ENCODE measurements at regions not wholly inside any gene's neighbourhood (a gene's known extent, or its start where the extent isn't known, plus 50 kb on each side); places are given as distances from the start of the nearest gene placed in this dataset.

GRCh38 chr3:152547153-152547552 is 278.4 kb downstream of the MBNL1 start:
- no peak for DNase-seq (ENCODE audit: low spot score in 2 of 2)
- Histone ChIP-seq H3K4me1 (no peaks in the 10 kb centered on the region), H3K27me3 (no peaks in the 10 kb centered on the region), H3K9me3 (no peaks in the 10 kb centered on the region), H3K27ac (no peak overlapping the region), H3K4me3 (no peak overlapping the region), H3K36me3 (no peaks in the 10 kb centered on the region)
- TF ChIP-seq EP300 (IDR thresholded peaks at IDR 0.05) (no peak), POLR2A (IDR thresholded peaks at IDR 0.05) (no peak), CTCF (IDR thresholded peaks at IDR 0.05) (no peak)
- 98 to 100% methylated on average over 1 of the region's 1 CpG for WGBS, 2 donors

GRCh38 chr3:152549263-152549662 is 280.5 kb downstream of the MBNL1 start:
- H3K9me3 ChIP-seq, result no peaks in the 10 kb centered on the region
- H3K27ac ChIP-seq, result no peak overlapping the region
- H3K4me3 ChIP-seq, result no peak overlapping the region
- no peaks in the 10 kb centered on the region for H3K27me3 ChIP-seq
- no peak for DNase-seq (ENCODE audit: low spot score in 2 of 2)
- H3K4me1 ChIP-seq, result no peaks in the 10 kb centered on the region
- H3K36me3 ChIP-seq, result no peaks in the 10 kb centered on the region
- TF ChIP-seq POLR2A (IDR thresholded peaks at IDR 0.05), result no peak
- no peak for TF ChIP-seq EP300 (IDR thresholded peaks at IDR 0.05)
- TF ChIP-seq CTCF (IDR thresholded peaks at IDR 0.05), result no peak

- H3K9me3 ChIP-seq, result no peaks in the 10 kb centered on the region
- H3K27me3 ChIP-seq, result no peaks in the 10 kb centered on the region
- no peak overlapping the region for H3K4me3 ChIP-seq
- H3K27ac ChIP-seq, result no peak overlapping the region
- DNase-seq (ENCODE audit: low spot score in 2 of 2), result no peak
- TF ChIP-seq POLR2A (IDR thresholded peaks at IDR 0.05) (no peak), CTCF (IDR thresholded peaks at IDR 0.05) (no peak), EP300 (IDR thresholded peaks at IDR 0.05) (no peak)
- peaks cover 0 to 8% (median 0%) of the 10 kb centered on the region in 4 donors for H3K4me1 ChIP-seq
- no peaks in the 10 kb centered on the region for H3K36me3 ChIP-seq
- 95 to 98% methylated on average over 1 of the region's 1 CpG for WGBS, 2 donors
Observed at GRCh38 chr3:152550284-152550683, 281.6 kb downstream of the MBNL1 start.

GRCh38 chr3:152554980-152555379 is 280.0 kb upstream of the P2RY1 start:
- 33 to 43% methylated on average over 3 of the region's 3 CpGs for WGBS, 2 donors
- H3K4me3 ChIP-seq, result no peak overlapping the region
- H3K4me1 ChIP-seq, result peaks cover 0 to 50% (median 10%) of the 10 kb centered on the region in 4 donors
- no peaks in the 10 kb centered on the region for H3K9me3 ChIP-seq
- DNase-seq (ENCODE audit: low spot score in 2 of 2), result peak; percentile 30 to 66
- H3K27ac ChIP-seq, result peak overlapping the region in 2 of 4 donors; percentile 73 to 75
- no peaks in the 10 kb centered on the region for H3K36me3 ChIP-seq
- no peaks in the 10 kb centered on the region for H3K27me3 ChIP-seq
- TF ChIP-seq EP300 (IDR thresholded peaks at IDR 0.05) (peak in 1 of 2 donors; percentile 73), POLR2A (IDR thresholded peaks at IDR 0.05) (no peak)

- H3K27me3 ChIP-seq, result no peaks in the 10 kb centered on the region
- no peaks in the 10 kb centered on the region for H3K9me3 ChIP-seq
- DNase-seq (ENCODE audit: low spot score in 2 of 2), result no peak
- H3K4me3 ChIP-seq, result no peak overlapping the region
- TF ChIP-seq POLR2A (IDR thresholded peaks at IDR 0.05) (no peak), CTCF (IDR thresholded peaks at IDR 0.05) (no peak), EP300 (IDR thresholded peaks at IDR 0.05) (no peak)
- no peaks in the 10 kb centered on the region for H3K36me3 ChIP-seq
- peak overlapping the region in 3 of 4 donors; percentile 42 to 75 (median 73) for H3K27ac ChIP-seq
- H3K4me1 ChIP-seq, result peaks cover 0 to 50% (median 10%) of the 10 kb centered on the region in 4 donors
- WGBS, 2 donors, result 93 to 95% methylated on average over 6 of the region's 6 CpGs
Observed at GRCh38 chr3:152555666-152556291, 279.2 kb upstream of the P2RY1 start.
